CD14-positive monocyte (primary cell): ENCODE measurements at regions not wholly inside any gene's neighbourhood (a gene's known extent, or its start where the extent isn't known, plus 50 kb on each side); places are given as distances from the start of the nearest gene placed in this dataset.

Source experiments
- DNase-seq, 3 donors: peaks; one replicate each; pipeline ENCODE4 v3.0.0-alpha.2; 2011 to 2022
- H2AFZ ChIP-seq: 2 replicates; pipeline ENCODE4 v1.6.0; 2012; ENCODE audit warnings: mild to moderate bottlenecking, low read depth, low read length, inconsistent platforms; ENCODE audit not compliant: insufficient read depth, poor library complexity, severe bottlenecking
- H3K27ac ChIP-seq, 2 donors: 1 replicate in 1 of 2; 2 replicates in 1 of 2; pipeline ENCODE4 v1.5.1; 2012 to 2013; ENCODE audit warnings: low read length in 2 of 2, control low read depth in 1 of 2, inconsistent platforms in 1 of 2, low read depth in 1 of 2, mild to moderate bottlenecking in 1 of 2
- H3K27me3 ChIP-seq, 2 donors: one replicate each; pipeline versions ENCODE4 v1.6.0 to v1.6.1; 2011 to 2013; ENCODE audit warnings: low read length in 2 of 2; ENCODE audit not compliant: control insufficient read depth in 2 of 2, insufficient read depth in 2 of 2
- H3K36me3 ChIP-seq, 2 donors: replicated peaks in 1 of 2; 1 replicate in 1 of 2; 2 replicates in 1 of 2; pipeline versions ENCODE4 v1.5.1 to v1.6.1; 2012 to 2013; ENCODE audit warnings: low read length in 2 of 2, control low read depth in 1 of 2, inconsistent platforms in 1 of 2, mild to moderate bottlenecking in 1 of 2; ENCODE audit not compliant: insufficient read depth in 2 of 2, control insufficient read depth in 1 of 2
- H3K4me1 ChIP-seq, 2 donors: 1 replicate in 1 of 2; 2 replicates in 1 of 2; pipeline versions ENCODE4 v1.5.1 to v1.6.1; 2012 to 2013; ENCODE audit warnings: low read length in 2 of 2, control low read depth in 1 of 2, inconsistent platforms in 1 of 2, mild to moderate bottlenecking in 1 of 2, moderate library complexity in 1 of 2; ENCODE audit not compliant: insufficient read depth in 2 of 2, control insufficient read depth in 1 of 2
- H3K4me2 ChIP-seq: replicated peaks from 2 replicates; pipeline ENCODE3; 2012; ENCODE audit warnings: low read length, moderate library complexity, mild to moderate bottlenecking; ENCODE audit not compliant: poor library complexity, severe bottlenecking; ENCODE audit errors: extremely low read depth
- H3K4me3 ChIP-seq, 3 experiments: fragments of 200-600 bp in 1 of 3; sonication (generic) in 1 of 3; replicated peaks in 1 of 3; 1 replicate in 2 of 3; 2 replicates in 1 of 3; pipeline ENCODE4 v1.5.1; 2011 to 2013; ENCODE audit warnings: low read length in 3 of 3, mild to moderate bottlenecking in 3 of 3, control low read depth in 2 of 3, low read depth in 2 of 3, inconsistent platforms in 1 of 3, moderate library complexity in 1 of 3
- H3K79me2 ChIP-seq: 2 replicates; pipeline ENCODE4 v1.6.0; 2012; ENCODE audit warnings: mild to moderate bottlenecking, control low read depth, inconsistent platforms, low read length, moderate library complexity; ENCODE audit not compliant: insufficient read depth
- H3K9ac ChIP-seq: 2 replicates; pipeline ENCODE4 v1.6.0; 2017; ENCODE audit warnings: low read length, mild to moderate bottlenecking; ENCODE audit not compliant: insufficient read depth, poor library complexity, severe bottlenecking
- H3K9me3 ChIP-seq, 2 donors: replicated peaks in 1 of 2; 1 replicate in 1 of 2; 2 replicates in 1 of 2; pipeline versions ENCODE4 v1.5.1 to v1.6.1; 2012 to 2013; ENCODE audit warnings: low read length in 2 of 2, control low read depth in 1 of 2; ENCODE audit not compliant: control insufficient read depth in 1 of 2, insufficient read depth in 1 of 2
- H4K20me1 ChIP-seq: 2 replicates; pipeline ENCODE4 v1.6.0; 2012; ENCODE audit warnings: mild to moderate bottlenecking, low read length, control low read depth, moderate library complexity; ENCODE audit not compliant: insufficient read depth
- H3K27ac Mint-ChIP-seq, 7 donors: one replicate each; pipeline ENCODE4 v1.8.0; 2020; ENCODE audit warnings: mild to moderate bottlenecking in 7 of 7, mixed read lengths in 7 of 7, moderate library complexity in 6 of 7, inconsistent platforms in 2 of 7
- H3K27me3 Mint-ChIP-seq, 3 donors: one replicate each; pipeline ENCODE4 v1.8.0; 2021 to 2022; ENCODE audit warnings: low read depth in 3 of 3, mild to moderate bottlenecking in 3 of 3, mixed read lengths in 3 of 3, moderate library complexity in 3 of 3, inconsistent platforms in 1 of 3
- H3K36me3 Mint-ChIP-seq, 2 donors: one replicate each; pipeline ENCODE4 v1.8.0; 2020; ENCODE audit warnings: mixed read lengths in 2 of 2, inconsistent platforms in 1 of 2, mild to moderate bottlenecking in 1 of 2
- H3K4me1 Mint-ChIP-seq: one replicate; pipeline ENCODE4 v1.8.0; 2020; ENCODE audit warnings: mild to moderate bottlenecking, mixed read lengths
- H3K4me3 Mint-ChIP-seq, 2 donors: one replicate each; pipeline ENCODE4 v1.8.0; 2020; ENCODE audit warnings: mild to moderate bottlenecking in 2 of 2, mixed read lengths in 2 of 2, moderate library complexity in 1 of 2
- H3K9me3 Mint-ChIP-seq, 7 donors: one replicate each; pipeline ENCODE4 v1.8.0; 2020 to 2022; ENCODE audit warnings: mixed read lengths in 7 of 7, mild to moderate bottlenecking in 6 of 7, moderate library complexity in 6 of 7, inconsistent platforms in 2 of 7
- WGBS: methylation state at CpG from one replicate; pipeline ENCODE4 v1.1.5; 2013; ENCODE audit warnings: missing lambda C conversion rate; ENCODE audit not compliant: insufficient coverage; 5-methylcytosine and 5-hydroxymethylcytosine counted together
- intact Hi-C, 2 donors: fragments of 100-400 bp; cut with micrococcal nuclease; formaldehyde crosslinking; loops; one replicate each; pipeline versions ENCODE4 v1.15.0 to v1.15.1; 2023
- TF ChIP-seq, protein P1 (sequence below): fragments of 200-600 bp; IDR thresholded peaks from one replicate; pipeline ENCODE4 v1.8.0; 2022; ENCODE audit warnings: antibody characterized with exemption, mild to moderate bottlenecking

DNA sequence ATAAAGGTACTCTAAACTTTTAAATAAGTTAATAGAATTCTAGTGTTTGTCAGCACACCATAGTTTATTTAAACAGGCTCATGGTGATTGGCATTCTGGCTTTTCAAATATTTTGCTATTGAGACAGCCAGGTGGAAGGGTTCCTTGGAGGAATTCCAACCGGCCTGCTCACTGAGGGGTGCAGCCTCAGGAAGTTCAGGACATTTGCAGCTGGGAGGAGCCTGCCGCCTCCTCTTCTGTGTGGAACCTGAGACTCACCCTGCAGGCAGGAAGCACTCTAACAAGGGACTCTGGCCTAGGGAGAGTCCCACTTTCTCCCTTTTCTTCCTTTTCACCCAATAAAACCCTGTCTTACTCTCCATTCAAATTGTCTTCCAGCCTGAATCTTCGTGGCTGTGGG is 1328.0 kb downstream of the FSTL5 start:
- 60% methylated on average over 3 of the region's 3 CpGs for WGBS
- H3K4me3 ChIP-seq, result no peak overlapping the region
- Mint-ChIP-seq H3K27me3 (no peaks in the 10 kb centered on the region), H3K27ac (peak overlapping the region in 1 of 7 donors; percentile 2), H3K4me1 (no peaks in the 10 kb centered on the region), H3K9me3 (peaks cover 0 to 7% (median 0%) of the 10 kb centered on the region in 7 donors), H3K36me3 (no peaks in the 10 kb centered on the region), H3K4me3 (no peak overlapping the region)
- H3K4me1 ChIP-seq, result no peaks in the 10 kb centered on the region
- H3K9me3 ChIP-seq, result peaks cover 0 to 5% of the 10 kb centered on the region in 2 donors
- H3K36me3 ChIP-seq, result no peaks in the 10 kb centered on the region
- intact Hi-C loops, result no loop called here
- H3K79me2 ChIP-seq, result no peaks in the 10 kb centered on the region
- H2AFZ ChIP-seq, result no peak overlapping the region
- no peak overlapping the region for H3K4me2 ChIP-seq
- no peak overlapping the region for H3K27ac ChIP-seq
- no peak overlapping the region for H3K9ac ChIP-seq
- TF ChIP-seq, protein P1, sequence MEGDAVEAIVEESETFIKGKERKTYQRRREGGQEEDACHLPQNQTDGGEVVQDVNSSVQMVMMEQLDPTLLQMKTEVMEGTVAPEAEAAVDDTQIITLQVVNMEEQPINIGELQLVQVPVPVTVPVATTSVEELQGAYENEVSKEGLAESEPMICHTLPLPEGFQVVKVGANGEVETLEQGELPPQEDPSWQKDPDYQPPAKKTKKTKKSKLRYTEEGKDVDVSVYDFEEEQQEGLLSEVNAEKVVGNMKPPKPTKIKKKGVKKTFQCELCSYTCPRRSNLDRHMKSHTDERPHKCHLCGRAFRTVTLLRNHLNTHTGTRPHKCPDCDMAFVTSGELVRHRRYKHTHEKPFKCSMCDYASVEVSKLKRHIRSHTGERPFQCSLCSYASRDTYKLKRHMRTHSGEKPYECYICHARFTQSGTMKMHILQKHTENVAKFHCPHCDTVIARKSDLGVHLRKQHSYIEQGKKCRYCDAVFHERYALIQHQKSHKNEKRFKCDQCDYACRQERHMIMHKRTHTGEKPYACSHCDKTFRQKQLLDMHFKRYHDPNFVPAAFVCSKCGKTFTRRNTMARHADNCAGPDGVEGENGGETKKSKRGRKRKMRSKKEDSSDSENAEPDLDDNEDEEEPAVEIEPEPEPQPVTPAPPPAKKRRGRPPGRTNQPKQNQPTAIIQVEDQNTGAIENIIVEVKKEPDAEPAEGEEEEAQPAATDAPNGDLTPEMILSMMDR, result no peak
- DNase-seq, result no peak
- no peaks in the 10 kb centered on the region for H3K27me3 ChIP-seq
- H4K20me1 ChIP-seq, result no peaks in the 10 kb centered on the region

DNA sequence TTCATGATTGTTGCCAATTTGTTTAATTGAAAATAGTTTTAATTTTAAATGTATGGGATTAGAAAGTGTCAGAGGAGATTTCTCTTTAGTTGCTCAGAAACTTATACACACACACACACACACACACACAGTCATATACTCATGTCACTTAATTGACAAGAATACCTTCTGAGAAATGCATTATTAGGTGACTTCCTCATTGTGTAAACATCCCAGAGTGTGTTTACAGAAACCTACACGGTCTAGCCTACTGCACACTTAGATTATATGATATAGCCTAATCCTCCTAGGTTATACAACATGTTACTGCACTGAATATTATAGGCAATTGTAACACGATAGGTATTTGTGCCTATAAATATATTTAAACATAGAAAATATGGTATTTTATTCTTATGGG is 1327.4 kb downstream of the FSTL5 start:
- no peaks in the 10 kb centered on the region for H3K27me3 ChIP-seq
- no peak overlapping the region for H3K4me3 ChIP-seq
- no peak overlapping the region for H3K9ac ChIP-seq
- TF ChIP-seq, protein P1, result no peak
- DNase-seq, result no peak
- intact Hi-C loops, result no loop called here
- H3K4me3 Mint-ChIP-seq, result no peak overlapping the region
- H3K4me1 Mint-ChIP-seq, result no peaks in the 10 kb centered on the region
- H3K36me3 ChIP-seq, result no peaks in the 10 kb centered on the region
- H4K20me1 ChIP-seq, result no peaks in the 10 kb centered on the region
- no peak overlapping the region for H3K4me2 ChIP-seq
- H3K9me3 Mint-ChIP-seq, result peaks cover 0 to 7% (median 0%) of the 10 kb centered on the region in 7 donors
- no CpG with 5 or more reads among the region's 2 CpGs for WGBS
- no peaks in the 10 kb centered on the region for H3K27me3 Mint-ChIP-seq
- H3K79me2 ChIP-seq, result no peaks in the 10 kb centered on the region
- H3K9me3 ChIP-seq, result peaks cover 0 to 5% of the 10 kb centered on the region in 2 donors
- H3K27ac ChIP-seq, result no peak overlapping the region
- no peaks in the 10 kb centered on the region for H3K36me3 Mint-ChIP-seq
- no peak overlapping the region for H2AFZ ChIP-seq
- no peak overlapping the region for H3K27ac Mint-ChIP-seq
- no peaks in the 10 kb centered on the region for H3K4me1 ChIP-seq
